GM21526 (cell line): ENCODE measurements at regions not wholly inside any gene's neighbourhood (a gene's known extent, or its start where the extent isn't known, plus 50 kb on each side); places are given as distances from the start of the nearest gene placed in this dataset.
A peak's percentile ranks its signal among the peaks of the same experiment; 100 is the strongest.
"Not testable (repeated sequence)": the region's sequence is repeated elsewhere in the genome, so short reads cannot be mapped to it uniquely, and the experiment has no call there.

Experiments used
- ATAC-seq: cut with Tn5 transposase; IDR thresholded peaks from one replicate; pipeline ENCODE4 v1.9.1; 2021; ENCODE audit warnings: moderate library complexity; ENCODE audit not compliant: unreplicated experiment, low FRiP score

- no peak for ATAC-seq
Measured at GRCh38 chr10:28188526-28188925, 114.3 kb downstream of the MPP7 start.

GRCh38 chr10:28186887-28187578, 115.8 kb downstream of the MPP7 start:
- ATAC-seq: no peak

- no peak for ATAC-seq
Measured at GRCh38 chr10:28186461-28186860, 116.4 kb downstream of the MPP7 start.

- no peak for ATAC-seq
Measured at GRCh38 chr10:28184810-28185209, 118.1 kb downstream of the MPP7 start.

GRCh38 chr10:28181478-28182096, 121.3 kb downstream of the MPP7 start:
- no peak for ATAC-seq

GRCh38 chr10:28180654-28181053, 122.2 kb downstream of the MPP7 start:
- ATAC-seq: no peak

GRCh38 chr10:28179743-28180099, 123.1 kb downstream of the MPP7 start:
- no peak for ATAC-seq

- ATAC-seq: peak; percentile 72
Measured at GRCh38 chr10:28179006-28179742, 123.7 kb downstream of the MPP7 start.

GRCh38 chr10:28177944-28178637, 124.8 kb downstream of the MPP7 start:
- peak; percentile 68 for ATAC-seq

GRCh38 chr10:28176498-28176897, 126.4 kb downstream of the MPP7 start:
- ATAC-seq: not testable (repeated sequence)

- ATAC-seq: no peak
Measured at GRCh38 chr10:28172223-28172610, 130.6 kb downstream of the MPP7 start.

GRCh38 chr10:28171468-28172222, 131.2 kb downstream of the MPP7 start:
- no peak for ATAC-seq

- peak; percentile 81 for ATAC-seq
Measured at GRCh38 chr10:28169525-28169924, 133.3 kb downstream of the MPP7 start.

- no peak for ATAC-seq
Measured at GRCh38 chr10:28160866-28161405, 141.9 kb downstream of the MPP7 start.

- no peak for ATAC-seq
Measured at GRCh38 chr10:28157379-28157778, 145.5 kb downstream of the MPP7 start.

GRCh38 chr10:28155726-28156125, 147.1 kb downstream of the MPP7 start:
- no peak for ATAC-seq

- ATAC-seq: no peak
Measured at GRCh38 chr10:28151636-28152035, 151.2 kb downstream of the MPP7 start.

GRCh38 chr10:28149746-28150145, 150.9 kb upstream of the ODAD2 start:
- no peak for ATAC-seq

GRCh38 chr10:28147706-28148105, 148.8 kb upstream of the ODAD2 start:
- ATAC-seq: no peak

- ATAC-seq: no peak
Measured at GRCh38 chr10:28139138-28139537, 140.3 kb upstream of the ODAD2 start.
